Mucosa of rectum (tissue), 2 donors: ENCODE measurements at regions not wholly inside any gene's neighbourhood (a gene's known extent, or its start where the extent isn't known, plus 50 kb on each side); places are given as distances from the start of the nearest gene placed in this dataset.
"Not testable (repeated sequence)": the region's sequence is repeated elsewhere in the genome, so short reads cannot be mapped to it uniquely, and the experiment has no call there.

Experiments used
- H3K27ac ChIP-seq, 2 donors: one replicate each; pipeline ENCODE4 v1.7.0; 2013; ENCODE audit warnings: inconsistent platforms in 2 of 2, low read depth in 2 of 2, low read length in 2 of 2
- H3K27me3 ChIP-seq, 2 donors: one replicate each; pipeline ENCODE4 v1.7.0; 2013; ENCODE audit warnings: low read length in 2 of 2; ENCODE audit not compliant: control insufficient read depth in 2 of 2, insufficient read depth in 2 of 2
- H3K36me3 ChIP-seq, 2 donors: one replicate each; pipeline ENCODE4 v1.7.0; 2013; ENCODE audit warnings: low read length in 2 of 2; ENCODE audit not compliant: control insufficient read depth in 2 of 2, insufficient read depth in 2 of 2
- H3K4me1 ChIP-seq, 2 donors: one replicate each; pipeline ENCODE4 v1.7.0; 2013; ENCODE audit warnings: low read length in 2 of 2, mild to moderate bottlenecking in 1 of 2; ENCODE audit not compliant: control insufficient read depth in 2 of 2, insufficient read depth in 2 of 2
- H3K4me3 ChIP-seq, 2 donors: one replicate each; pipeline ENCODE4 v1.7.0; 2013; ENCODE audit warnings: low read length in 2 of 2
- H3K9ac ChIP-seq, 2 donors: one replicate each; pipeline ENCODE4 v1.7.0; 2013; ENCODE audit warnings: low read length in 2 of 2, low read depth in 1 of 2, mild to moderate bottlenecking in 1 of 2
- H3K9me3 ChIP-seq, 2 donors: one replicate each; pipeline ENCODE4 v1.7.0; 2013; ENCODE audit warnings: low read length in 2 of 2; ENCODE audit not compliant: control insufficient read depth in 2 of 2
- donor health status: healthy.
- donor health status: Normal muscosa, but diverticular disease.

DNA sequence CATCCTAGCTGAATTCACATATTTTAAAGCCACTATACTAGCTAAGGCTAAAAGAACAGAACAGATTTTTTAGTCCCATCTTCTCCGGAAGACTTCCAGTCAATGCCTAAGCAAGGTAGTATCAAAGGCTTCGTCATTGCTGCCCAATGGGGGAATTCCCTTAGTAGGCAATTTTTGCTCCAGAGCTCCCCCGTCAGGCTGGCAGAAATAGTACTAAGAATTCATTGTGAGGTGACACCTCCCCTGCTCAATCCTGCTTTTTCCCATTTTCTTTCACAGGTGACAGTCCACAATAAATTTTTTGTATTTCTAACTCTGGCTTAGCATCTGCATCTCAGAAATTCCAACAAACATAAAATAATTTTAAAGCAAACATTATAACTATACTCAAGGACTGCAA is 52.8 kb upstream of the SRSF6 start:
- H3K4me1 ChIP-seq: no peaks in the 10 kb centered on the region
- no peaks in the 10 kb centered on the region for H3K27me3 ChIP-seq
- no peak overlapping the region for H3K9ac ChIP-seq
- no peaks in the 10 kb centered on the region for H3K36me3 ChIP-seq
- no peak overlapping the region for H3K4me3 ChIP-seq
- peaks cover 0 to 3% of the 10 kb centered on the region in 2 donors for H3K9me3 ChIP-seq
- H3K27ac ChIP-seq: no peak overlapping the region

- H3K27ac ChIP-seq, H3K9me3 ChIP-seq, H3K27me3 ChIP-seq, H3K4me1 ChIP-seq, H3K36me3 ChIP-seq, H3K9ac ChIP-seq, H3K4me3 ChIP-seq: not testable (repeated sequence)
Measured at GRCh38 chr20:43400882-43401281, 56.8 kb upstream of the SRSF6 start.

DNA sequence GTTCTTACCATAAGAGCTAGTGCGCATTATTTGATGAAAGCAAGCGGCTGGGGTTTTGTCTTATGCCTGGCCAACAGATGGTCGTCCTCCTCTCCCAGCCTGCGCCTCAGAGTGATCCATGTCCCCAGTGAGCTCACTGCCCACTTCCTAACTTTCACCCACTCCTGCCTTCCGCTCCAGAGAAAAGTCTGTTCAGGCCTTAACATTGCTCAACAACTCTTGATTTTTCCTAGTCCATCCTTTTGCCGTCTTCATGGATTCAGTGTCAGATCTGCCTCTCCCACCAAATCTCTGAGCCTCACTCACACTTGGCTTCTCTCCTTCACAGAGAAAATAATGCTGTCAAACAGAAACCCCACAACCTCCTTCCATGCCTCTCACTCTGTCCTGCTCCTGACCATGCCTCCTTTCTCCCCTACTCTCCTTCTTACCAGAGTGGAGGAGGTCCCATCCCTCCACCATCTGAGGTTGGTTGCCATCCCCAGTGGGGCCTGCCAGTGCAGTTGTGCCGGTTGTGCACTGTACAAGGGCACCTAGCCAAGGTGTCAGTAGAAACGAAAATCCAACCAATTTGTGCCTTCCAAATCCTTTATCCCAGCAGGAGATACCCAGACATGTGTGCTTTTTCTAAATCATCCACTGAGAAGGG is 58.9 kb upstream of the SRSF6 start:
- no peaks in the 10 kb centered on the region for H3K4me1 ChIP-seq
- no peaks in the 10 kb centered on the region for H3K36me3 ChIP-seq
- H3K4me3 ChIP-seq: no peak overlapping the region
- no peak overlapping the region for H3K9ac ChIP-seq
- no peaks in the 10 kb centered on the region for H3K27me3 ChIP-seq
- H3K9me3 ChIP-seq: no peaks in the 10 kb centered on the region
- no peak overlapping the region for H3K27ac ChIP-seq

- H3K4me1 ChIP-seq: no peaks in the 10 kb centered on the region
- no peak overlapping the region for H3K9ac ChIP-seq
- no peaks in the 10 kb centered on the region for H3K27me3 ChIP-seq
- H3K9me3 ChIP-seq: no peaks in the 10 kb centered on the region
- H3K36me3 ChIP-seq: no peaks in the 10 kb centered on the region
- H3K27ac ChIP-seq: no peak overlapping the region
- no peak overlapping the region for H3K4me3 ChIP-seq
Measured at GRCh38 chr20:43397147-43397546, 60.5 kb upstream of the SRSF6 start.

DNA sequence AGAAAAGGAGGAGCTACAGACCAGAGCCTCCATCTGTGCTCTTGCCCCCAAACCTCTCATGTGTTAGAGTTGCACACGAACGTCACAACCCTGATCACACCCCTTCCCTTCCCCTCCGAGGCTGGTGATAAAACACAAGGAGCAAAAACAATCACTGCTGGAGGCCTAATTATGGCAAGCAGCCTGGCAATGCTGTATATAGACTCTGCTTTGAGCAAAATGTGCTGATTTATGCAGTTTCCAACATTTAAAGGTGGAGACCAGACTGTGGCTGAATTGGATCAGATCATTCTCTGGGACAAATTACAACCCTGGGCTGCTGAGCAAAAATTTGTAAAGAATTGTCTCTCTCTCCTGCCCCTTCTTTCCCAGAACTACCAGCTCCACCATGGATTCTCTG is 64.6 kb upstream of the SRSF6 start:
- Histone ChIP-seq H3K4me3 (no peak overlapping the region), H3K27me3 (no peaks in the 10 kb centered on the region), H3K4me1 (no peaks in the 10 kb centered on the region), H3K36me3 (no peaks in the 10 kb centered on the region), H3K27ac (no peak overlapping the region), H3K9me3 (no peaks in the 10 kb centered on the region), H3K9ac (no peak overlapping the region)

GRCh38 chr20:43392561-43392960 is 65.1 kb upstream of the SRSF6 start:
- no peak overlapping the region for H3K9ac ChIP-seq
- H3K27me3 ChIP-seq: no peaks in the 10 kb centered on the region
- no peaks in the 10 kb centered on the region for H3K36me3 ChIP-seq
- H3K4me3 ChIP-seq: no peak overlapping the region
- H3K9me3 ChIP-seq: no peaks in the 10 kb centered on the region
- H3K4me1 ChIP-seq: no peaks in the 10 kb centered on the region
- H3K27ac ChIP-seq: no peak overlapping the region

GRCh38 chr20:43389839-43390626 is 67.7 kb upstream of the SRSF6 start:
- no peaks in the 10 kb centered on the region for H3K27me3 ChIP-seq
- H3K4me3 ChIP-seq: no peak overlapping the region
- H3K9ac ChIP-seq: no peak overlapping the region
- no peaks in the 10 kb centered on the region for H3K36me3 ChIP-seq
- H3K4me1 ChIP-seq: no peaks in the 10 kb centered on the region
- H3K9me3 ChIP-seq: no peaks in the 10 kb centered on the region
- H3K27ac ChIP-seq: no peak overlapping the region

DNA sequence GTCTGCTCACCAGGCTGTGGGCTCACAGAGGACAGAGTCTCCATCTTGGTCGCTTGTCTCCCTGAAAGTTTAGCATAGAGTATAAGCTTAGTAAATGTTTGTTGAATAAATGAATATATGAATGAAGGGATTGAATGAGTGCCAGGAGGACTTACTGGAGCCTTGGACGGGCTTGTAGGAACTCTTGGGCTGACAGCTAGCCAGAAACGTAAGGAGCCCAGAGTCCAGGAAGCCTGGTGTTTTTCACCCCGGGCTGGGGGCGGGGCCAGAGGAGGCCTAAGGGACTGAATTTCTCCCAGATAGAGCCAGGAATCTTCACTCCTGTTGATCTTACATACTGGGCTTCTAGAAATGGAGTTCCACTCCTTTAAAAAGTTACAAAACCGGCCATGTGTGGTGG is 68.5 kb upstream of the SRSF6 start:
- Histone ChIP-seq H3K4me3 (no peak overlapping the region), H3K27me3 (no peaks in the 10 kb centered on the region), H3K4me1 (no peaks in the 10 kb centered on the region), H3K9ac (no peak overlapping the region), H3K36me3 (no peaks in the 10 kb centered on the region), H3K9me3 (no peaks in the 10 kb centered on the region), H3K27ac (no peak overlapping the region)

GRCh38 chr20:43388268-43389002 is 69.3 kb upstream of the SRSF6 start:
- Histone ChIP-seq H3K9ac (no peak overlapping the region), H3K27me3 (peaks cover 0 to 2% of the 10 kb centered on the region in 2 donors), H3K27ac (no peak overlapping the region), H3K36me3 (no peaks in the 10 kb centered on the region), H3K4me1 (no peaks in the 10 kb centered on the region), H3K9me3 (no peaks in the 10 kb centered on the region), H3K4me3 (no peak overlapping the region)

GRCh38 chr20:43387737-43388136 is 70.0 kb upstream of the SRSF6 start:
- no peak overlapping the region for H3K27ac ChIP-seq
- H3K36me3 ChIP-seq: no peaks in the 10 kb centered on the region
- H3K4me1 ChIP-seq: no peaks in the 10 kb centered on the region
- H3K27me3 ChIP-seq: peaks cover 0 to 2% of the 10 kb centered on the region in 2 donors
- no peak overlapping the region for H3K9ac ChIP-seq
- no peak overlapping the region for H3K4me3 ChIP-seq
- no peaks in the 10 kb centered on the region for H3K9me3 ChIP-seq
